ENCODE measurements at regions not wholly inside any gene's neighbourhood (a gene's known extent, or its start where the extent isn't known, plus 50 kb on each side); places are given as distances from the start of the nearest gene placed in this dataset.

GRCh38 chr2:194128810-194129209, 1528.2 kb upstream of the SLC39A10 start:
- no peak overlapping the region for H3K4me3 ChIP-seq (ENCODE audit: low read length)
- H4K20me1 ChIP-seq (ENCODE audit: insufficient read depth, low read length): no peaks in the 10 kb centered on the region
- H3K27me3 ChIP-seq (replicated peaks; ENCODE audit: insufficient read depth, low read length): no peaks in the 10 kb centered on the region
- H3F3A ChIP-seq (ENCODE audit: insufficient read depth, low read length): no peaks in the 10 kb centered on the region
- no peaks in the 10 kb centered on the region for H3K4me1 ChIP-seq (ENCODE audit: low read length)
- H3K9me3 ChIP-seq (replicated peaks; ENCODE audit: insufficient read depth, low read length): no peaks in the 10 kb centered on the region
- no peak overlapping the region for H3K27ac ChIP-seq (ENCODE audit: low read length)
- no peak overlapping the region for H3K9ac ChIP-seq (ENCODE audit: low read length)
- no peak overlapping the region for H3K4me2 ChIP-seq (ENCODE audit: low read depth, low read length)
- no peak overlapping the region for H2AFZ ChIP-seq (ENCODE audit: low read length)
- H3K36me3 ChIP-seq (replicated peaks; ENCODE audit: insufficient read depth, low read length): no peaks in the 10 kb centered on the region
- no peak for DNase-seq
- no peaks in the 10 kb centered on the region for H3K79me2 ChIP-seq (ENCODE audit: low read length)
- TF ChIP-seq EZH2 (optimal IDR thresholded peaks at IDR 0.05; ENCODE audit: low read depth, low read length) (no peak), EZH2phosphoT487 (IDR thresholded peaks at IDR 0.05; ENCODE audit: low read length) (no peak), CTCF (IDR thresholded peaks at IDR 0.05; ENCODE audit: low read length) (no peak)
- no peaks in the 10 kb centered on the region for H3K9me2 ChIP-seq (replicated peaks; ENCODE audit: insufficient read depth, low read length)

GRCh38 chr2:194126418-194126817, 1530.6 kb upstream of the SLC39A10 start:
- H3K4me2 ChIP-seq (ENCODE audit: low read depth, low read length): no peak overlapping the region
- DNase-seq: no peak
- TF ChIP-seq EZH2 (optimal IDR thresholded peaks at IDR 0.05; ENCODE audit: low read depth, low read length) (no peak), CTCF (IDR thresholded peaks at IDR 0.05; ENCODE audit: low read length) (no peak), EZH2phosphoT487 (IDR thresholded peaks at IDR 0.05; ENCODE audit: low read length) (no peak)
- no peak overlapping the region for H3K27ac ChIP-seq (ENCODE audit: low read length)
- no peaks in the 10 kb centered on the region for H3K36me3 ChIP-seq (replicated peaks; ENCODE audit: insufficient read depth, low read length)
- H3K4me3 ChIP-seq (ENCODE audit: low read length): no peak overlapping the region
- H3F3A ChIP-seq (ENCODE audit: insufficient read depth, low read length): no peaks in the 10 kb centered on the region
- H3K4me1 ChIP-seq (ENCODE audit: low read length): no peaks in the 10 kb centered on the region
- no peaks in the 10 kb centered on the region for H3K27me3 ChIP-seq (replicated peaks; ENCODE audit: insufficient read depth, low read length)
- H2AFZ ChIP-seq (ENCODE audit: low read length): no peak overlapping the region
- no peaks in the 10 kb centered on the region for H3K9me2 ChIP-seq (replicated peaks; ENCODE audit: insufficient read depth, low read length)
- no peaks in the 10 kb centered on the region for H3K79me2 ChIP-seq (ENCODE audit: low read length)
- H3K9ac ChIP-seq (ENCODE audit: low read length): no peak overlapping the region
- H4K20me1 ChIP-seq (ENCODE audit: insufficient read depth, low read length): no peaks in the 10 kb centered on the region
- H3K9me3 ChIP-seq (replicated peaks; ENCODE audit: insufficient read depth, low read length): no peaks in the 10 kb centered on the region

GRCh38 chr2:194116861-194117260, 1540.2 kb upstream of the SLC39A10 start:
- no peak overlapping the region for H3K27ac ChIP-seq (ENCODE audit: low read length)
- H2AFZ ChIP-seq (ENCODE audit: low read length): no peak overlapping the region
- no peaks in the 10 kb centered on the region for H3K79me2 ChIP-seq (ENCODE audit: low read length)
- H3K9ac ChIP-seq (ENCODE audit: low read length): no peak overlapping the region
- TF ChIP-seq EZH2phosphoT487 (IDR thresholded peaks at IDR 0.05; ENCODE audit: low read length): no peak
- no peak for TF ChIP-seq EZH2 (optimal IDR thresholded peaks at IDR 0.05; ENCODE audit: low read depth, low read length)
- TF ChIP-seq CTCF (IDR thresholded peaks at IDR 0.05; ENCODE audit: low read length): no peak
- H3K27me3 ChIP-seq (replicated peaks; ENCODE audit: insufficient read depth, low read length): no peaks in the 10 kb centered on the region
- H3K4me3 ChIP-seq (ENCODE audit: low read length): no peak overlapping the region
- H3F3A ChIP-seq (ENCODE audit: insufficient read depth, low read length): no peaks in the 10 kb centered on the region
- no peaks in the 10 kb centered on the region for H3K9me3 ChIP-seq (replicated peaks; ENCODE audit: insufficient read depth, low read length)
- DNase-seq: no peak
- H3K4me1 ChIP-seq (ENCODE audit: low read length): no peaks in the 10 kb centered on the region
- H3K9me2 ChIP-seq (replicated peaks; ENCODE audit: insufficient read depth, low read length): no peaks in the 10 kb centered on the region
- H3K4me2 ChIP-seq (ENCODE audit: low read depth, low read length): no peak overlapping the region
- no peaks in the 10 kb centered on the region for H3K36me3 ChIP-seq (replicated peaks; ENCODE audit: insufficient read depth, low read length)
- H4K20me1 ChIP-seq (ENCODE audit: insufficient read depth, low read length): no peaks in the 10 kb centered on the region
